ENCODE measurements at regions not wholly inside any gene's neighbourhood (a gene's known extent, or its start where the extent isn't known, plus 50 kb on each side); places are given as distances from the start of the nearest gene placed in this dataset.

DNA sequence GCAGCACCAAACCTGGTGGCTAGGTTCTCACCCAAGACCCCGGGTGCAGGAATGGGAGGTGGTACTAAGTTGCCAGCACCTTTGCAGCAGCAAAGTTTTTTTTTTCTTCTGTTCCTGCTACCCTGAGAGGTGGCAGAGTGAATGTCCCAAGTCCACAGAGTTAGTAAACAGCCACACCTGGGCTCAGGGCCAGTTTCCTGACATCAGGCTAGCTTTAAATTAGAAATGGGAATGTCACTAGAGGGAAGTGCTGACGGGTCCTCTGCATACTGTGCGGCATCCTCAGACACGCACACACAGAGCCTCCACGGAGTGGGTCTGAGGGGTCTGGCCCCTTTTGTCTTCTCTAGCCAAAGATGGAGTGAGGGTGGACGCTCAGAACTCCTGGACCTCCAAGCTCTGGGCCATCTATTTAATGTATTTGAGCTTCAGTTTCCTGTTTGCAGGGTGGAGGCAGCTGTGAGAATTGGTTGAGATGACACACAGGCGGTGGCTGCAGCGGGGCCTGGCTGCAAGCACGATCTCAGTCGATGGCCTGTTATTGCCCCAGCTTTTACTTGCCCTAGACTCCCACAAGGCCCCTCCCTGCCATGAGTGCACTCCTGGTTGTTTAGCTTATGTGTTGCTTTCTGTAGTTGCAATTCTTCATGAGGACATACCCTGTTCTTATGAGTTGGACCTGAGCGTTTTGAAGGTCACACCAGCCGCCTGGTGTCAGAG, 751.4 kb upstream of the HS6ST1 start:
- DNase-seq (ENCODE audit: low spot score): no peak

DNA sequence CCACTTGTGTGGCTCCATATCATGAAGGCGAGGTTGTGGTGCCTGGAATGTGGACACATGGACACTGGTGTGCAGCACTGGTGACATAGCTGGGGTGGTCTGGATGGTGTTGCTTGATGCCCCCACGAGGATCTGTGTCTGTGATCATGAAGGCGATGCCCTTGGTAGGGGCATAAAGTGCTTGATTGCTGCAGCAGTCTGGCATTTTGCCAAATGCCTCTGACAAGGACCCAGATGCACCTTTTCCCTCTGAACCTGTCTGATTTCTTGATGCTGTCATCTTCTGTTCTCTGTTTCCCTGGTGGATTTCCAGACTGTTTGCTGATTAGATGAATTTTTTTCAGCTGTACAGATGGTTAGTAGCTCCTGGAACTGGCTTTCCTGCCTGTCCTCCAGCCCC, 752.0 kb upstream of the HS6ST1 start:
- DNase-seq (ENCODE audit: low spot score): no peak

DNA sequence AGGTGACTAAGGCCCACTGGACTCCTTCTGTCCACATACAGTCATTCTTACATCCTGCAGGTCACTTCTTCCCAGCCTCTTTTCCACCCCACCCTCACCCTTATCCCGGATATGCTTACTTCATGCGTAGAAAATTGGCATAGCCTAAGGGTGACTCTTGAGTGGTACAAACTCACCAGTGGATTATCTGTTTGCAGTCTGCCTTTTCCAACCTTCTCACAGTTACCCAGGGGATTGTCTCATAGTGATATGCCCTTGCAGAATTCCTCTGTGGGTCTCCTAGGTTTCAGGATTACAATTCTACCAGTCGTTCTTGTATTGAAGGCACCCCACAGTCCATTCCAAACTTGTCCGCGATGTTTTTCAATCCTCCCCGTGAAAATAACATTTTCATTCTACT, 752.9 kb upstream of the HS6ST1 start:
- no peak for DNase-seq (ENCODE audit: low spot score)

DNA sequence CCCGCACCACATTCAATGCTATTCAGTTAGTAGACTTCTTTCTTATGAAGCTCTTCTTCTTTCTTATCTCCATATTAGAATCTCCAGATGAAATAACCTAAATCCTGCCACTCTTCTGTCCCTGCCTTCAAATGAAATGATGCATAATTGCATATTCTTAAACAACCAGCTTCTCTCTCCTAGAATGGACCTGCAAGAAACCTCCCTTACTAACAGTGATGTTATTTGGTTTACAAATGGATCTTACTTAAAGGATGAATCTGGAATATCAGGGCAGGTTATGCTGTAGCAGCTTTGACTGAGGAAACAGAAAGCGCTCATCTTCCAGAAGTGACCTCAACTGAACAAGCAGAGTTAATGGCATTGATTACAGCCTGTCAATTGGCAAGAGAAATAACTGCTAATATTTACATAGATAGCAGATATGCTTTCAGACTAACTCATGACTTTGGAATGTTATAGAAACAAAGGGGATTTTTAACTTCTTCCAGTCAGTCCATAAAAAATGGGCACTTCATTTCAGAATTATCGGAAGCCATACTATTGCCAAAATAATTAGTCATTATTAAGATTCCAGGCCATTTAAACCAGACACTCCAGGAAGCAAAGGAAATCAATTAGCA, 755.7 kb upstream of the HS6ST1 start:
- no peak for DNase-seq (ENCODE audit: low spot score)

DNA sequence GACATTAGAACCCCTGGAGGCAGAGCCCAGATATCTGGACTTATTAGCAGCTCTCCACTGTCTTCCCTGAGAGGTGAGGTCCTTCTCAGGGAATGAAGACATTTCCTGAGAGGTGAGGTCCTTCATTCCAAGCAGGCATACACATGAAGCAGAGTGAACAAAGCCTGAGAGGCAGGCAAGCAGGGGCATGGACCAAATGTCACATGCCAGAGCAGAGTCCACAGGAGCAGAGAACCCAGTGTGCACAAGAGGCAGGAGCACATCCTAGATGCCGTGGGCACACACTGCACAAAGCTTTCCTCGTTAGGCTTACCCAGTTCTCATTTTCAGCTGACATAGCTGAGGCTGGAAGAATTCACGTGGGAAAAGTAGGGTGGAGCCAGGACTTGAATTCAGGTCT, 759.9 kb upstream of the HS6ST1 start:
- DNase-seq (ENCODE audit: low spot score): no peak

DNA sequence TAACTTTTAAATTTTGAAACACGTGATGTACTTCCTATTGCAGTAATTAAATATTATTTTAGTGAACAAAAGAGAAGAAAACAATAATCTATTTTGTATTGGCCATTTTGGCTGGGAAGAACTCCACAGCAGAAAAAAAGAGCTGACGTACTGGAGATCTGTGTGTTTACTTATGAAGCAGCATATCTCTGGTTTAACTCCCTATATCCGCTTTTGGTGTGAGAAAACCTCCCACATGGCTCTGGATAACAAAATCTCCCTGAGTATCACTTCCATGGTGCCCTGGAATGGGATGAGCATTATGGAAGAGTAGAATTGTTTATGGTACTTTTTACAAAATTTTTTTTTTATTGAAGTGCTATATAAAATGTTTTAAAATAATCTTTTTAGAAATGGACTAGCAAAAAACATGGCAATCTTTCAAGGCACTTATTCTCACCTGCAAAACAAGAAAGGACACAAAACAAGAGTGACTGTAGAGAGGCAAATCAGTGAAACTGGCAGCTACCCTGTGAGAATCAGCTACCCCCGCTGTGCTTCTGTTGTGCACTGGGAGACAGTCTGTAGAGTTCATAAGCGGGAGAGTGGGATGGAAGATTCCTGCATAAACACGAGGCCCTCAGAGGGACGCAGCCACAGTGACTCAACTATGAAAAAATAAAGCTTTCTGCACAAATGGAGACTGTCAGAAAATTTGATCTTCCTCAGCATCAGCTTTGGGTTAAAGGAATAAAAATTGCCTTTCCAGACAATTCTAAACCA, 762.2 kb upstream of the HS6ST1 start:
- no peak for DNase-seq (ENCODE audit: low spot score)

DNA sequence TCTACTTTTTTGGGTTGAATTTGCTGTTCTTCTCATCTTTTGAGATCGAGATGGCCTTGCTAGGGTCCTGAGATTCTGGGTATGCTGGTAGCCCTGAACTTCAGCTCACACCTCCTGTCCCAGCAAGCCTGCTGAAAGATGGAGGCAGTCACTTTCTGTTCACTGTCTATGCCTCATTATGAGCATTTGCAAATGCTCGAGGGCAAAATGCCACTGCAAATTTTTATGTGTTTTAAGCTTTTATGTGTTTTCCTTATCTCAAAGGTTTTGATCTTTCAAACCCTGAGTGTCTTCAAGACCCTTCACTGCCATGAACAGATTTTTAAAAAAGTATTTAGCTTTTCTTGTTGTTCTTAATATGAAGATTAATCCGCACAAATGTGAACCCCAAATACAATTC, 766.7 kb upstream of the HS6ST1 start:
- DNase-seq (ENCODE audit: low spot score): no peak

DNA sequence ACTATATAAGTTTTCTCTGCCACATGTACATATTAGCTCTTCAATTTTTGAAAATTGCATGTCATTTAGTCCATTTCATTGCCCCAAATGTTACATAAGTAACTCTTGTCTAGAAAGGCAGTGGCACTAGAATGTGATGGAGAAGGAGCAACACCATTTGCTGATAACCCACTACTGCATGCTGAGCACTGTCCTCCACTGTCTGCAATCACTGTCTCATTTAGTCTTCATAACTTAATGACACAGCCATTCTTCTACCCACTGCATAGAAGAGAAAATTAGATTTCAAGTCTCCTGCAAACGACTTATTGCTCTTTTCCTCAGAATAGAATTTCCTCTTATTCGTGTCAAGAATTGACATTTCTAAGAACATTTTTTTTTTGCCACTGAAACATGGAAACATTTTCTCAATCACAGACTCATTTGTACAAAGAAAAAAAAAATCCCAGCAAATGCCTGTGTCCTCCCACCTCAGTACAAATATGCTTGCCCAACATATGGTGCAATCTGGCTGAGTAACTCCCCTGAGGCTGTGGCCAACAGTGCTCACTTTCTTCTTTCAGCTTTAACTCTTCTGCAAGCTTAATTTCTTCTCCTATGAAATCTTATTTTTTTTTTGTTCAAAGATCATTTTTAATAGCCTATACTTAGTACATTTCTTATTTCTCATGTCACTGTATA, 768.6 kb upstream of the HS6ST1 start:
- DNase-seq (ENCODE audit: low spot score): no peak

DNA sequence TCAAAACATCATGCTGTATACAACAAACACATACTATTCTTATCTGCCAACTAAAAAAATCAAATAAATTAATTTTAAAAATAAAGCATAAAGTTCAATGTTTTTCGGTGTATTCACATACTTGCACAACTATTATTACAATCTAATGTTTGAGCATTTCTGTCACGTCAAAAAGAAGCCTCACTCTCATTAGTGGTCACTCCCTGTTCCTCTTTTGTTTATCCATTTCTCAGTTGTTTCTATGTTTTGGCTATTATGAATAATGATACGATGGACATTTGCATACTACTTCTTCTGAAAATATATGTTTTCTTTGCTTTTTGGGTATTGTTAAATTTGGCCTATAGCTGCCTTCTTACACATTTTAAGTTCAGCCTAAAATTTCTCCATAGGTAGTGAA, 773.0 kb upstream of the HS6ST1 start:
- no peak for DNase-seq (ENCODE audit: low spot score)

DNA sequence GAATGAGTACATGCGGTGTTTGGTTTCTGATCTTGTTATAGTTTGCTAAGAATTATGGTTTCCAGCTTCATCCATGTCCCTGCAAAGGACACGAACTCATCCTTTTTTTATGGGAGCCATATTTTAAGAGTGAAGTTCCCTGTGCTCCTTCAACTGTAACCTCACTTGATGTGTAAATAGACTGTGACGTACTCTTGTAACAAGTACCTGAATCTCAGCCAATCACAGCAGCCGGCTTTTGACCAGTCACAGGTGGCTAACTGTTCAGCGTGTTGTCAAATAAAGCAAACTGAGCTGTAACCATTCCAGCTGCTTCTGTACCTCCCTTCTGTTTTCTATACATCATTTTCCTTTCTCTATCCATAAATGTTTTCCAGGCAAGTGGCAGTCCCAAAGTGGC, 774.3 kb upstream of the HS6ST1 start:
- DNase-seq (ENCODE audit: low spot score): no peak

DNA sequence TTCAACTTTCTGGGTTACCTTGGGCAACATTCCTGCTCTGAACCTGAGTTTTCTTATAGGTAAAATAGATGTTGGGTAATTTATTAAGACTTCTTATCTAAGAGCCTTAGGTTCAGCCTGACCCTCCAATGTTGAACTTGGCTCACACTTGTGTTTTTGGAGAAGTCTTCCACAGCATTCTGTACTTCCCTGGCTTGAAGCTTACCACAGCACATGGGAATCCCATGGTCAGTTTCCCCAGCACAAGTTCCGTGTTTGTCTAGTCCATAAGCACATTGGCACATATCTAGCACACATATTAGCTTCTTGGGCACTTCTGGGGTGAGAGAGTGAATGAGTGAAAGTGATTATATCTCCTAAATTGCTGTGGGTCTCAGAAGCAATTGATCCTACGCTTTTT, 782.5 kb upstream of the HS6ST1 start:
- no peak for DNase-seq (ENCODE audit: low spot score)

DNA sequence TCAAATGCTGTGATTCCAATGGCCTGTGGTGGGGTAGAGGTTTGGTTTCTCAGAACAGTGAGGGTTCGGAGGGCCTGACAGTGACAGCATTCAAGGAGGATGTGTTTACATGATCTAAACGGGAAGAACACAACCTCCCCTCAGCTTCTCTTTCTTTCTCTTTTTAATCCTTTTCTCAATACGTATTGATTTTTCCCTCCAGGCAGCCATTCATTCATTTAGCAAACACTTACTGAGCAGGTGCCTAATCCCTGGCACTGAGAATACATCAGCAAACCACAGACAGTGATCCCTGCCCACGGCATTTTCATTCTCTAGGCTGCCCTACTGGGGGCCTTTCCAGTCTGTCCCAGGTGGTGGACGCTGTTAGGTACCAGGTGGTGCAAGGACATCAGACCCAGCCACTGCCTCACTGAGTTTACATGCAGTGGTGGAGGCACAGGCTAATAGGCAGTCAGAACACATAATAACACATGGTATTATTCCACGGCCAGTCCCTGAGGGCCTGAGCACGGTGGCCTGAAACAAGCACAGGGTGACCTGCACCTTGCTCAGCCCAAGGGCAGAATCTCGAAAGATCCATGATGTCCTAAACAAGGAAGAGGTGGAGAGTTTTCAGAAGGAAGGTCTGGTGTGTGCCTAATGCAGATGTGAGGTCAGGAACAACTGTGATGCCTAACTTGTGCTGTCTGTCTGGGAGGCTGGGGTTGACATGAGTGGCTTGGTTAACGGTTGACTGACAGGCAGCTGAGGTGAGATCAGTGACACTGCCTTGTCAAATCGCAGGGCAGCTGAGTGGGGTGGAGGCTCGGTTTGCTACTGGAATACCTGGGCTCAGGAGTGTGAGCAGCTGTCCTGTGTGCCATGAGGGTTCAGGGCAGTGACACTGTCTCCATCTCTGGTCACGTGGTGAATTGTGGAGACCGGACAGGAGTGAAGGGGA, 785.5 kb upstream of the HS6ST1 start:
- no peak for DNase-seq (ENCODE audit: low spot score)

DNA sequence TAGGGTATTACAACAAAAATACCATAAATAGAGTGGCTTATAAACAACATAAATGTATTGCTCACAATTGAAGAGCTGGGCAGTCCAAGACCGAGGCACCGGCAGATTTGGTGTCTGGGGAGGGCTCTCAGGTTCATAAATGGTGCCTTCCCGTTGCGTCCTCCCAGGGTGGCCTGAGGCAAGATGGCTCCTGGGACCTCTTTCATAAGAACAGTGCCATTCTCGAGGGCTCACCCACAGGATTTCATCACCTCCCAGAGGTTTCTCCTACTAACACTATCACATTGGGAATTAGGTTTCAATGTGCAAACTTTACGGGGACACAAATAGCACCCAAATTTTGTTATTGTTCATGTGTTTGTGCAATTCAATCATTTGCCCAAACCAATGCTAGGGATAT, 793.5 kb upstream of the HS6ST1 start:
- DNase-seq (ENCODE audit: low spot score): no peak

DNA sequence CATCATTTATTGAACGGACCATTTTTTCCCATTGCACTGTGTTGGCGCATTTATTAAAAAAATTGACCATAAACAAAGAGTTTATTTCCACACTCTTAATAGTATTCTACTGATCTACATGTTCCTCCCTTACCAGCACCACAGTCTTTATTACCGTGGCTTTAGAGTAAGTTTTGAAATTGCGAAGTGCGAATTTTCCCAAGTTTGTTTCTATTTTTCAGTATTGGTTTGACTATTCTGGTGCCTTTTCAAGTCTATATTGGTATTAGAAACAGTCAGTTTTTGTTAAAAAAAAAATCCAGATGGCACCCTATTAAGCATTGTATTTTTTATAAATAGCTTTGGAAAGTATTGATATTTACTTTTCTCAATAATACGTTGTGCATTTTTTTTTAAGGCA, 795.1 kb upstream of the HS6ST1 start:
- DNase-seq (ENCODE audit: low spot score): no peak

DNA sequence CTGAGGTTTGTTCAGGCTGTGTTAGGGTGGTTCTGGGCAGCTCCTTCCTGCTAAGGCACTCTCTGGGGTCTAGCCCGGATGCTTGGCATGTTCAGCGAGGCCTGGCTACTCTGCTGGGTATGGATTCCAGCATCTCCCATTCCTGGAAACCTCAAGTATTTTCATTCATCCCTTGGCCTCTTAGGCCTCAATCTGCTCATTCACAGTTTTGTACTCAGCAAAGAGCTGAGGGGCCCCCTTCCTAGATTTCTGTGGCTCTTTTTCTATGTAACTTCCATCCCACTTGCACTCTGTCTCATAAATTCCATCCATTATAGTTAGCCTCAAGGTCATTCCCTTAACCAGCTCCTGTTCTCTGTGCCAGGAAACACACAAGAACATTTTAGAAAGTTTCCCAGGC, 798.8 kb upstream of the HS6ST1 start:
- no peak for DNase-seq (ENCODE audit: low spot score)

DNA sequence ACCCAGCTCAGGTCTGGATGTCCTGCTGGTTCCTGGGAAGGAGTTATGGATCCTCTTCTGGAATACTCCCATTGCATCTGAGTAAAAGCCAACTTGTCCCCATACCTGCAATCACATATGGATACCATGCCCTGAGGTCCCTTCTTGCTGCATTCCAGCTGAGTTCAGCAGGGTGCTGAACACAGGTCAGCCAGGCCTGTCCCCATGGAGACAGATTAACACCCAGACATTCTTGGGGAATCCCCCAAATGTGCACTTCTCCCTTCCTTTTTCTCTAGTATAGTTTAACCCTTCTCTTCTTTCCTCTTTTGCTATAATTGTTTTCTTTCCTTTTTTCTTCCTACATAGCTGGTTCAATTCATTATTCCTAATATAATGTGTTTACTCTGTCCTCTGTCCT, 799.6 kb upstream of the HS6ST1 start:
- no peak for DNase-seq (ENCODE audit: low spot score)

DNA sequence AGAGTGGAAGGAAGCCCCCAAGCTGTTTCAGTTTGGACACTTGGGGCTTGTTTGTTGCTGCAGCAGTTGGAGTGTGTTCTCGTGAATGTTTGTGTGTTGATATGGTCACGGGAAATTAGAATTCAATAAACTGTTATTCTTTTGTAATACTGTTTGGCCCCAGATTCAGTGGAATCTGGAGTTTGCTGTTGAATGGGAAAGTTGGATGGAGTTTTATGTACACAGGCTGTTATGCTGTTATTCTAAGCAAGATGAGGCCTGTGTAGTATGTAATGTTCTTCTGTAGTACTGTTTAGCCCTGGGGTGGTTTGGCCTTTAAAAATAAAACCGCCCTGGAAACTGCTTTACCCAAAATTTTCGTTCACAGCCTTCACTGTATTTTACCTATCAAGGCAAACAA, 810.4 kb upstream of the HS6ST1 start:
- no peak for DNase-seq (ENCODE audit: low spot score)

DNA sequence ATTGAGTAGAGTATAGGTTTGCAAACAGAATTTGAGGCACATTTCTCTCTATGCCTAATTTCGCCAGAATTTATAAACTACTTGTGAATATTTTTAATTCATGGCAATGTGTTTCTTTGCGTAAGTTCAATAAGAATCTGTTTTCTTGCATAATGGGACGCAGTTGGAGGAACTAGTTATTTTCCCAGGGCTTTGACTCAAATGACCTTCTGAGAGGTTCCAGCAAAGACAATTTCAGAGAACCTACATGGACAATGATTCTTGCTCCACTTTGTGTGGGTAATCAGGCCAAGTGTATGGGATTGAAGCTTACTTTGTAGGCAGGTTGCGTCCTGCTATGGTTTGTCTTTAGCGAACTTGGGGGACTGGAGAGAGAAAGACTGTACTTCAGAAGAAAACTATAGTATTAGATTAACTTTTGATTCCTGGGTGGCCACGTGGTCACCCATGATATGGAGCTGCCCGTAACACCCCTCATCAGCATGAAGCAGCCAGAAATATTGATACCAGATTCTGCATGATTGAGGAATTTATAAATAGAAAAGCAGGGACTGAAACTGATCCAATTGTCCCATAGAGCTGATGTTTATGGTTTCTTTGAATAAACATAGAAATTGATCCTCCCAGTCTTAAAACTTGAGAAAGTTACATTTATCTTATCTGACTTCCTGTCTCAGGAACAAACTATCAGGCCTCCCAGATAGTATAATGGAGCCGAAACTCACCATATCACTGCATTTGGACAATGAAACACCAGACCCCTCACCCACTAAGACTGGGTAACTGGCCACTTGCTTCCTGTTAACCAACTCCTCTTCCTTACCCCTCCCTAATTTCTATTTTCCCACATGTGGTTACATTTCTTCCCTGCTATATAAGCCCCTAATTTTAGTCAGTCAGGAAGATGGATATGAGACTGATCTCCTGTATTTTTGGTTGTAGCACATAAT, 815.3 kb upstream of the HS6ST1 start:
- DNase-seq (ENCODE audit: low spot score): no peak

DNA sequence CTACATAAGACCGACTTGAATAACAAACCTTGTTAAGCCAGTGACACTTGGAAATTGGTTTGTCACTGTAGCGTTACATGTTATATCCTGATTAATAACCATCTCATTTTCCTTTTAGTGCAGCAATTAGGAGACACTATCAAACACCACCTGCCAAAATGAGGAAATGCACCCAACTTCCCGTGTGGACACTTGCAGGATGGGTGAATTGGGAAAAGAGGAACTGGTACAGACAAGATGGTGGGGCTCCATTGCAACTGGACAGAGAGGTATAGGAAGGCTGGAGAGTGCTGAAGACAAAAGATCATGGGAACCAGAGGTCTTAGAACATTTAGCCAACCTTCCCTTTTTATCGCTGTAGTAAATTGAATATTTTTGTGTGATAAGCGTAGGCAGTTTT, 816.3 kb upstream of the HS6ST1 start:
- no peak for DNase-seq (ENCODE audit: low spot score)

DNA sequence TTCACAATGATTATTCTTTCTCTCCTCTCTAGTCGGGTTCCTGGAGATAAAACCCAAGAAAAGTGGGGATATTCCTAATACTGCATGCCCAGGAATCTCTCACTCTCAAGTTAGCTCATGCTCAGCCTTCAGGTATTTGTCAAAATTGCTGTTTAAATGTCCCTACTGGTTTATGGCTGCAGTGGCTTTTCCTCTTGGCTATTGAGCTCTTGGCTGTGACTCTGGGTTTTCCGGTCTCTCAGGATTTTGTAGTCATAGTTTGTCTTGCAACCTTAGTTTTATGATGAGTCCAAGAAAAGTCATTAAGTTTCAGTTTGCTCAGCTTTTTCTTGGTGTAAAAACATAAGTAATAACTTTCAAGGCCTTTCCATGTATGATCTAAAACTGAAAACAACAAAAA, 820.7 kb upstream of the HS6ST1 start:
- no peak for DNase-seq (ENCODE audit: low spot score)

DNA sequence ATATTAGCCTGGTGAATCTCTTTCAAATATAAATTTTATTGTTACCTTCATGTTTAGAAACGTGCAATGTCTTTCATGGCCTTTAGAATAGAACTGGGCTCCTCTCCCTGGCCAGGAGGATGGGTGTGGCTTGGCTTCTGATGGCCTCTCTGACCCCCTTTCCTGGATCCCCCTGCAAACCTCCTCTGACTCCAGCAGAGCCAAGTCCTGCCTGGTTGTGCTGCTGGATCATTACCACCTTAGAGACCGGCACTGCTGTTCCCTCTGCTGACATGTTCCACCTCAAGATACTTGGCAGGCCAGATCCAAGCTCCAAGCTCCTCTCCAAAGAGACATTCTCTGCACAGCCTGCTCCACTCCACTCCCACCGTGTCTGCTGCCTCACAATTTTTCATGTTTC, 823.8 kb upstream of the HS6ST1 start:
- no peak for DNase-seq (ENCODE audit: low spot score)
